Panc1 (cell line): ENCODE measurements at regions not wholly inside any gene's neighbourhood (a gene's known extent, or its start where the extent isn't known, plus 50 kb on each side); places are given as distances from the start of the nearest gene placed in this dataset.

Source experiments
- ATAC-seq: fragments of 200-7000 bp; cut with Tn5 transposase; 2 replicates; pipeline ENCODE4 v1.9.1; 2020; ENCODE audit warnings: mild to moderate bottlenecking, moderate library complexity
- BruUV-seq: library from RNA; stranded (reverse); fragments of 400-500 nt; replicated peaks from 2 replicates; lab custom pipeline; 2021; lab: Mats Ljungman, UMichigan
- CTCF ChIA-PET: fragments of 300-600 bp; sonication (Branson Sonifier 250); formaldehyde crosslinking; loops from one replicate; lab custom pipeline; 2022; ENCODE audit warnings: antibody characterized with exemption; lab: Charles Lee
- POLR2A ChIA-PET: fragments of 300-600 bp; sonication (Branson Sonifier 250); formaldehyde crosslinking; loops from one replicate; lab custom pipeline; 2022; ENCODE audit warnings: antibody characterized with exemption; lab: Charles Lee
- DNase-seq: peaks from one replicate; pipeline ENCODE4 v3.0.0-alpha.2; 2010; ENCODE audit warnings: low read depth, low spot score
- H3K27ac ChIP-seq: 2 replicates; pipeline ENCODE4 v1.5.1; 2011; ENCODE audit warnings: mild to moderate bottlenecking, low read length, inconsistent platforms
- H3K27me3 ChIP-seq: fragments of 200-500 bp; sonication (Bioruptor generic); 2 replicates; pipeline ENCODE4 v1.6.0; 2014; ENCODE audit warnings: low read length, inconsistent platforms; ENCODE audit not compliant: control insufficient read depth, insufficient read depth
- H3K36me3 ChIP-seq: fragments of 200-500 bp; sonication (Bioruptor generic); 2 replicates; pipeline ENCODE4 v1.5.1; 2014; ENCODE audit warnings: inconsistent platforms, mild to moderate bottlenecking, low read length, moderate library complexity; ENCODE audit not compliant: control insufficient read depth, insufficient read depth
- H3K4me1 ChIP-seq: 2 replicates; pipeline ENCODE4 v1.5.1; 2011; ENCODE audit warnings: inconsistent platforms, mild to moderate bottlenecking, low read length, moderate library complexity; ENCODE audit not compliant: control insufficient read depth, insufficient read depth
- H3K4me3 ChIP-seq, 2 experiments: 2 replicates each; pipeline ENCODE4 v1.5.1; 2011 to 2012; ENCODE audit warnings: low read depth in 2 of 2, low read length in 2 of 2, mild to moderate bottlenecking in 2 of 2, inconsistent platforms in 1 of 2, moderate library complexity in 1 of 2
- H3K9me3 ChIP-seq: fragments of 200-500 bp; sonication (Bioruptor generic); 2 replicates; pipeline ENCODE4 v1.5.1; 2014; ENCODE audit warnings: low read depth, mild to moderate bottlenecking, inconsistent platforms, low read length, moderate library complexity; ENCODE audit not compliant: control insufficient read depth, insufficient read depth
- POLR2AphosphoS5 ChIP-seq: IDR thresholded peaks from 2 replicates; pipeline ENCODE4 v1.6.1; 2012; ENCODE audit warnings: mild to moderate bottlenecking, low read depth, low read length, moderate library complexity
- SIN3A ChIP-seq: IDR thresholded peaks from 2 replicates; pipeline ENCODE4 v1.6.1; 2012; ENCODE audit warnings: low read depth, mild to moderate bottlenecking, low read length, moderate library complexity, borderline replicate concordance; ENCODE audit not compliant: insufficient read depth
- TCF7L2 ChIP-seq: IDR thresholded peaks from 2 replicates; pipeline ENCODE4 v1.6.1; 2011; ENCODE audit warnings: mild to moderate bottlenecking, low read depth, low read length, inconsistent platforms
- in situ Hi-C: cut with HindIII; loops from 2 replicates; pipeline ENCODE4 v1.10.0; 2016; ENCODE audit warnings: low sequenced_read_pairs, low pct_unique_long_range_greater_than_20kb
- intact Hi-C: fragments of 100-400 bp; cut with micrococcal nuclease; formaldehyde crosslinking; loops from one replicate; pipeline ENCODE4 v1.10.0; 2022; ENCODE audit not compliant: unreplicated experiment
- TF ChIP-seq, protein P1 (sequence below): fragments of 450-650 bp; IDR thresholded peaks from 2 replicates; pipeline ENCODE4 v1.5.1; 2017; ENCODE audit warnings: mild to moderate bottlenecking
- TF ChIP-seq, protein P2 (sequence below), 2 experiments: IDR thresholded peaks; 2 replicates each; pipeline ENCODE4 v1.6.1; 2011 to 2012; ENCODE audit warnings: low read depth in 2 of 2, control low read depth in 1 of 2, low read length in 1 of 2, mild to moderate bottlenecking in 1 of 2, moderate library complexity in 1 of 2; ENCODE audit not compliant: insufficient read depth in 1 of 2

DNA sequence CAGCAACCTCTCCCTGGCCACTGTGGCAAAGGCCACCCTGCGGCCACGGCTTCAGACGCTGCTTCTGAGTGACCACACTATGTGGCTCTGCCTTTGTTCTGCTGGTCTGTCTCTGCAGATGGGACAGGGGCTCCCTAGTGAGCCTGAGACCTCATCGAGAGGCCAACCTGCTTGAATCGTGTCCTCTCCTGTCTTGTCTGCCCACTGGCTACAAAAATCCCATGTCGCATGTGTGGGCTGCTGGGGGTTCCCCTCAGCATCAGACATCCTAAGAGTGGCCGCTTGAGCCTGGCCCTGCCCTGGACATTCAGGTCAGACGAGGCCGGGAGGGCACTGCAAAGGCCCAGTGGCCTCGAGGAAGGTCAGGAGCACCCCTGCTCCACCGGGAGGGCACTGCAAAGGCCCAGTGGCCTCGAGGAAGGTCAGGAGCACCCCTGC lies 222.9 kb downstream of the DLL1 start:
- DNase-seq = no peak

DNA sequence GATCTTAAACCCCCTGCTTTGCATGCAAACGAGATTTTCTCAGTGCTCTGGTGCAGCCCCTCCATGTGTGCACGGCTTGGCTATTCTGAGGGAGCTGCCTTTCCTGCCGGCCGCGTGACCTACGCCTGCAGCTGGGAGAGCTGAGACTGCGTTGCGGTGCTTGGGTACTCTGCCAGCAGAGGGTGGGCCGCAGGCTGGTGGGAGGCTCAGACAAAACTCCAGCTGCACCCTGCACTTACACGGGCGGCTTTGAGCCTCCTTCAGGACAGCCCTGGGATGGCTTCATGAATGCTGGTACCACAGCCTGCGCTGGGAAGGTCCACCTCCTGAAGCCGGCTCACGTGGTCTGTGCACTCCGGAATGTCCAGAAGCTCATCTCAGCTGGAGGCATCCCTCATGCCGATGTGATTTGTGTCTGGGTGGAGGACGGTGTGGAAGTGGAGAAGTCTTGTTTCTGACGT lies 223.7 kb downstream of the DLL1 start:
- Histone ChIP-seq H3K36me3 (no peaks in the 10 kb centered on the region), H3K9me3 (no peaks in the 10 kb centered on the region), H3K27me3 (peaks cover 14% of the 10 kb centered on the region; the same call in 1 of the 2 replicates), H3K27ac (no peak overlapping the region), H3K4me3 (no peak overlapping the region), H3K4me1 (no peaks in the 10 kb centered on the region; the same call in 1 of the 2 replicates)
- in situ Hi-C loops (no loop called here), intact Hi-C loops (no loop called here)
- ATAC-seq (no peak), DNase-seq (no peak)
- ChIA-PET CTCF (no interaction called here), POLR2A (no interaction called here)
- no peak for TF ChIP-seq TCF7L2
- no peak for TF ChIP-seq SIN3A
- TF ChIP-seq, protein P1, sequence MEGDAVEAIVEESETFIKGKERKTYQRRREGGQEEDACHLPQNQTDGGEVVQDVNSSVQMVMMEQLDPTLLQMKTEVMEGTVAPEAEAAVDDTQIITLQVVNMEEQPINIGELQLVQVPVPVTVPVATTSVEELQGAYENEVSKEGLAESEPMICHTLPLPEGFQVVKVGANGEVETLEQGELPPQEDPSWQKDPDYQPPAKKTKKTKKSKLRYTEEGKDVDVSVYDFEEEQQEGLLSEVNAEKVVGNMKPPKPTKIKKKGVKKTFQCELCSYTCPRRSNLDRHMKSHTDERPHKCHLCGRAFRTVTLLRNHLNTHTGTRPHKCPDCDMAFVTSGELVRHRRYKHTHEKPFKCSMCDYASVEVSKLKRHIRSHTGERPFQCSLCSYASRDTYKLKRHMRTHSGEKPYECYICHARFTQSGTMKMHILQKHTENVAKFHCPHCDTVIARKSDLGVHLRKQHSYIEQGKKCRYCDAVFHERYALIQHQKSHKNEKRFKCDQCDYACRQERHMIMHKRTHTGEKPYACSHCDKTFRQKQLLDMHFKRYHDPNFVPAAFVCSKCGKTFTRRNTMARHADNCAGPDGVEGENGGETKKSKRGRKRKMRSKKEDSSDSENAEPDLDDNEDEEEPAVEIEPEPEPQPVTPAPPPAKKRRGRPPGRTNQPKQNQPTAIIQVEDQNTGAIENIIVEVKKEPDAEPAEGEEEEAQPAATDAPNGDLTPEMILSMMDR = no peak
- TF ChIP-seq POLR2AphosphoS5 = no peak
- no TSS peak for BruUV-seq

More for the DNA sequence above, 222.9 kb downstream of the DLL1 start:
- CTCF ChIA-PET = no interaction called here
- Histone ChIP-seq H3K9me3 (no peaks in the 10 kb centered on the region), H3K27me3 (peaks cover 16% of the 10 kb centered on the region; the same call in 1 of the 2 replicates), H3K27ac (no peak overlapping the region), H3K36me3 (no peaks in the 10 kb centered on the region), H3K4me3 (no peak overlapping the region), H3K4me1 (no peaks in the 10 kb centered on the region; the same call in 1 of the 2 replicates)
- TF ChIP-seq, protein P2, sequence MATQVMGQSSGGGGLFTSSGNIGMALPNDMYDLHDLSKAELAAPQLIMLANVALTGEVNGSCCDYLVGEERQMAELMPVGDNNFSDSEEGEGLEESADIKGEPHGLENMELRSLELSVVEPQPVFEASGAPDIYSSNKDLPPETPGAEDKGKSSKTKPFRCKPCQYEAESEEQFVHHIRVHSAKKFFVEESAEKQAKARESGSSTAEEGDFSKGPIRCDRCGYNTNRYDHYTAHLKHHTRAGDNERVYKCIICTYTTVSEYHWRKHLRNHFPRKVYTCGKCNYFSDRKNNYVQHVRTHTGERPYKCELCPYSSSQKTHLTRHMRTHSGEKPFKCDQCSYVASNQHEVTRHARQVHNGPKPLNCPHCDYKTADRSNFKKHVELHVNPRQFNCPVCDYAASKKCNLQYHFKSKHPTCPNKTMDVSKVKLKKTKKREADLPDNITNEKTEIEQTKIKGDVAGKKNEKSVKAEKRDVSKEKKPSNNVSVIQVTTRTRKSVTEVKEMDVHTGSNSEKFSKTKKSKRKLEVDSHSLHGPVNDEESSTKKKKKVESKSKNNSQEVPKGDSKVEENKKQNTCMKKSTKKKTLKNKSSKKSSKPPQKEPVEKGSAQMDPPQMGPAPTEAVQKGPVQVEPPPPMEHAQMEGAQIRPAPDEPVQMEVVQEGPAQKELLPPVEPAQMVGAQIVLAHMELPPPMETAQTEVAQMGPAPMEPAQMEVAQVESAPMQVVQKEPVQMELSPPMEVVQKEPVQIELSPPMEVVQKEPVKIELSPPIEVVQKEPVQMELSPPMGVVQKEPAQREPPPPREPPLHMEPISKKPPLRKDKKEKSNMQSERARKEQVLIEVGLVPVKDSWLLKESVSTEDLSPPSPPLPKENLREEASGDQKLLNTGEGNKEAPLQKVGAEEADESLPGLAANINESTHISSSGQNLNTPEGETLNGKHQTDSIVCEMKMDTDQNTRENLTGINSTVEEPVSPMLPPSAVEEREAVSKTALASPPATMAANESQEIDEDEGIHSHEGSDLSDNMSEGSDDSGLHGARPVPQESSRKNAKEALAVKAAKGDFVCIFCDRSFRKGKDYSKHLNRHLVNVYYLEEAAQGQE (IDR thresholded peaks at IDR 0.05; ENCODE audit: insufficient read depth in 1 of 2, low read depth in 2 of 2, low read length in 1 of 2) = no peak
- TF ChIP-seq, protein P1 = no peak
- TF ChIP-seq TCF7L2 = no peak
- TF ChIP-seq POLR2AphosphoS5 = no peak
- no peak for TF ChIP-seq SIN3A
- intact Hi-C loops = no loop called here
- POLR2A ChIA-PET = no interaction called here
- ATAC-seq = no peak
- BruUV-seq = no TSS peak
- in situ Hi-C loops = no loop called here
